DOHH2 (cell line): ENCODE measurements at regions not wholly inside any gene's neighbourhood (a gene's known extent, or its start where the extent isn't known, plus 50 kb on each side); places are given as distances from the start of the nearest gene placed in this dataset.

Source experiments
- H3F3A ChIP-seq: fragments of 200-600 bp; sonication (generic), shearing (Covaris generic); 2 replicates; pipeline ENCODE4 v1.6.0; 2016; ENCODE audit warnings: antibody characterized with exemption, mild to moderate bottlenecking; ENCODE audit not compliant: control insufficient read depth, insufficient read depth
- H3K27ac ChIP-seq: fragments of 200-600 bp; sonication (generic); 2 replicates; pipeline ENCODE4 v1.5.1; 2014; ENCODE audit warnings: low read depth, mild to moderate bottlenecking, low read length, moderate library complexity
- H3K27me3 ChIP-seq: fragments of 200-600 bp; sonication (generic); 2 replicates; pipeline ENCODE4 v1.6.1; 2014; ENCODE audit warnings: mild to moderate bottlenecking, low read length, mixed read lengths; ENCODE audit not compliant: control insufficient read depth
- H3K36me3 ChIP-seq: fragments of 200-600 bp; sonication (generic); 2 replicates; pipeline ENCODE4 v1.6.1; 2014; ENCODE audit warnings: mild to moderate bottlenecking, low read length, moderate library complexity, mixed read lengths; ENCODE audit not compliant: control insufficient read depth
- H3K4me1 ChIP-seq: fragments of 200-600 bp; sonication (generic); 2 replicates; pipeline ENCODE4 v1.6.1; 2014; ENCODE audit warnings: mild to moderate bottlenecking, low read length, mixed read lengths; ENCODE audit not compliant: control insufficient read depth
- H3K4me2 ChIP-seq: fragments of 200-600 bp; sonication (generic); 2 replicates; pipeline ENCODE4 v1.6.0; 2014; ENCODE audit warnings: mild to moderate bottlenecking, low read length, moderate library complexity
- H3K4me3 ChIP-seq: fragments of 200-600 bp; sonication (generic); 2 replicates; pipeline ENCODE4 v1.5.1; 2014; ENCODE audit warnings: mild to moderate bottlenecking, low read length, mixed read lengths
- H3K79me2 ChIP-seq: fragments of 200-600 bp; sonication (generic); 2 replicates; pipeline ENCODE4 v1.6.1; 2014; ENCODE audit warnings: mild to moderate bottlenecking, low read length, mixed read lengths; ENCODE audit not compliant: control insufficient read depth
- H3K9me2 ChIP-seq: fragments of 200-600 bp; sonication (generic); replicated peaks from 2 replicates; pipeline ENCODE4 v1.6.1; 2014; ENCODE audit warnings: mild to moderate bottlenecking, low read length, mixed read lengths; ENCODE audit not compliant: control insufficient read depth
- H3K9me3 ChIP-seq: fragments of 200-600 bp; sonication (generic); 2 replicates; pipeline ENCODE4 v1.6.1; 2014; ENCODE audit warnings: antibody characterized with exemption, low read length, mixed read lengths; ENCODE audit not compliant: control insufficient read depth, insufficient read depth
- H4K20me1 ChIP-seq: fragments of 200-600 bp; sonication (generic); 2 replicates; pipeline ENCODE4 v1.6.0; 2014; ENCODE audit warnings: low read depth, mild to moderate bottlenecking, antibody characterized with exemption, low read length, moderate library complexity; ENCODE audit not compliant: control insufficient read depth, insufficient read depth
- EZH2phosphoT487 ChIP-seq: fragments of 200-600 bp; sonication (generic); IDR thresholded peaks from 2 replicates; pipeline ENCODE4 v1.6.1; 2017; ENCODE audit warnings: borderline replicate concordance, mild to moderate bottlenecking, antibody characterized with exemption, low read length, moderate library complexity, mixed read lengths
- TF ChIP-seq, protein P1 (sequence below): fragments of 200-600 bp; sonication (generic); IDR thresholded peaks from one replicate; pipeline ENCODE4 v1.5.1; 2014; ENCODE audit warnings: antibody characterized with exemption, mild to moderate bottlenecking, low read depth, low read length; ENCODE audit not compliant: poor library complexity, severe bottlenecking

GRCh38 chr6:155779456-155779855 is 323.8 kb upstream of the NOX3 start:
- Histone ChIP-seq H3K4me3 (no peak overlapping the region), H3K4me2 (no peak overlapping the region), H3K36me3 (no peaks in the 10 kb centered on the region), H3K4me1 (no peaks in the 10 kb centered on the region), H3K9me3 (no peaks in the 10 kb centered on the region), H3K27ac (no peak overlapping the region), H3K79me2 (no peaks in the 10 kb centered on the region), H3K9me2 (no peaks in the 10 kb centered on the region), H3K27me3 (no peaks in the 10 kb centered on the region), H4K20me1 (no peaks in the 10 kb centered on the region), H3F3A (no peaks in the 10 kb centered on the region)
- TF ChIP-seq, protein P1, sequence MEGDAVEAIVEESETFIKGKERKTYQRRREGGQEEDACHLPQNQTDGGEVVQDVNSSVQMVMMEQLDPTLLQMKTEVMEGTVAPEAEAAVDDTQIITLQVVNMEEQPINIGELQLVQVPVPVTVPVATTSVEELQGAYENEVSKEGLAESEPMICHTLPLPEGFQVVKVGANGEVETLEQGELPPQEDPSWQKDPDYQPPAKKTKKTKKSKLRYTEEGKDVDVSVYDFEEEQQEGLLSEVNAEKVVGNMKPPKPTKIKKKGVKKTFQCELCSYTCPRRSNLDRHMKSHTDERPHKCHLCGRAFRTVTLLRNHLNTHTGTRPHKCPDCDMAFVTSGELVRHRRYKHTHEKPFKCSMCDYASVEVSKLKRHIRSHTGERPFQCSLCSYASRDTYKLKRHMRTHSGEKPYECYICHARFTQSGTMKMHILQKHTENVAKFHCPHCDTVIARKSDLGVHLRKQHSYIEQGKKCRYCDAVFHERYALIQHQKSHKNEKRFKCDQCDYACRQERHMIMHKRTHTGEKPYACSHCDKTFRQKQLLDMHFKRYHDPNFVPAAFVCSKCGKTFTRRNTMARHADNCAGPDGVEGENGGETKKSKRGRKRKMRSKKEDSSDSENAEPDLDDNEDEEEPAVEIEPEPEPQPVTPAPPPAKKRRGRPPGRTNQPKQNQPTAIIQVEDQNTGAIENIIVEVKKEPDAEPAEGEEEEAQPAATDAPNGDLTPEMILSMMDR = no peak
- TF ChIP-seq EZH2phosphoT487 = no peak

GRCh38 chr6:155778336-155778735 is 322.7 kb upstream of the NOX3 start:
- Histone ChIP-seq H3F3A (no peaks in the 10 kb centered on the region), H3K4me3 (no peak overlapping the region), H3K4me1 (no peaks in the 10 kb centered on the region), H3K9me3 (no peaks in the 10 kb centered on the region), H3K79me2 (no peaks in the 10 kb centered on the region), H3K27ac (no peak overlapping the region), H3K9me2 (no peaks in the 10 kb centered on the region), H4K20me1 (no peaks in the 10 kb centered on the region), H3K36me3 (no peaks in the 10 kb centered on the region), H3K4me2 (no peak overlapping the region), H3K27me3 (no peaks in the 10 kb centered on the region)
- TF ChIP-seq, protein P1 = no peak
- TF ChIP-seq EZH2phosphoT487 = no peak

DNA sequence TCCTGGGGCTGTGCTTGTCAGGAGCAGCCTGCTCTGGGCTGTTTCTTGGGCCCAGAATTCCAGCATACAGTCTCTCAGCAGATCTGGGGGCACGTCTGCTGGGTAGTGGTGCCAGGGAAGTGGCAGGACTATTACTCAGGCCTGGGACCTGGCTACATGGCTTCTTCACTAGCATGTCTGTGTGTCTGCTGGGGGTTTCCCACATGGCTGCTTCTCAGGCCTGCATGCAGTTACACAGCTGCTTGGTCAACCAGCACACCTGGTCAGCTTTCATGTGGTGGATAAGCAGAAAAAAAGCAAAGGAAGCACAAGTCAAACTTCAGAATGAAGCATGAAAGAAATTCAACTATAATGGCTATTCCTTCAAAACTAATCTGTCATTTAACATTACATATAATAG is 316.2 kb upstream of the NOX3 start:
- H3K4me1 ChIP-seq = no peaks in the 10 kb centered on the region
- H3K27me3 ChIP-seq = no peaks in the 10 kb centered on the region
- H3K4me2 ChIP-seq = no peak overlapping the region
- no peaks in the 10 kb centered on the region for H4K20me1 ChIP-seq
- no peaks in the 10 kb centered on the region for H3F3A ChIP-seq
- no peak overlapping the region for H3K27ac ChIP-seq
- no peak overlapping the region for H3K4me3 ChIP-seq
- no peaks in the 10 kb centered on the region for H3K9me3 ChIP-seq
- no peaks in the 10 kb centered on the region for H3K36me3 ChIP-seq
- no peaks in the 10 kb centered on the region for H3K9me2 ChIP-seq
- no peak for TF ChIP-seq EZH2phosphoT487
- TF ChIP-seq, protein P1 = no peak
- H3K79me2 ChIP-seq = no peaks in the 10 kb centered on the region

DNA sequence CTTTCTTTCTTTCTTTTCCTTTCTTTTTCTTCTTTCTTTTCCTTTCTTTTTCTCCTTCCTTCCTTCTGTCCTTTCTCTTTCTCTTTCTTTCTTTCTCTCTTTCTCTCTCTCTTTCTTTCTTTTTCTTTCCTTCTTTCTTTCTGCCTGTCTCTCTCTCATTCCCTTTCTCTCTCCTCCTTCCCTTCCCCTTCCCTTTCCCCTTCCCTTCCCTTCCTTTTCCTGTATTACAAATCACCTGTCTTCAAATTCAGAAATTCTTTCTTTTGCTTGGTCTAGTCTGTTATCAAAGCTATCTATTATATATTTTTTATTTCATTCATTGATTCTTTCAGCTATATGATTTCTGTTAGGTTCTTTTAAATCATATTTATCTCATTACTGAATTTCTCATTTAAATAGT is 315.2 kb upstream of the NOX3 start:
- Histone ChIP-seq H3K27me3 (no peaks in the 10 kb centered on the region), H3K79me2 (no peaks in the 10 kb centered on the region), H3K9me3 (no peaks in the 10 kb centered on the region), H3F3A (no peaks in the 10 kb centered on the region), H4K20me1 (no peaks in the 10 kb centered on the region), H3K4me3 (no peak overlapping the region), H3K9me2 (no peaks in the 10 kb centered on the region), H3K4me2 (no peak overlapping the region), H3K36me3 (no peaks in the 10 kb centered on the region), H3K4me1 (no peaks in the 10 kb centered on the region), H3K27ac (no peak overlapping the region)
- TF ChIP-seq, protein P1 = no peak
- TF ChIP-seq EZH2phosphoT487 = no peak
